Vagina (tissue), 2 donors: ENCODE measurements at regions not wholly inside any gene's neighbourhood (a gene's known extent, or its start where the extent isn't known, plus 50 kb on each side); places are given as distances from the start of the nearest gene placed in this dataset.

Source experiments
- DNase-seq, 2 donors: peaks; one replicate each; pipeline ENCODE4 v3.0.0-alpha.2; 2017; ENCODE audit errors: extremely low spot score in 2 of 2
- H3K27ac ChIP-seq: fragments of 200-600 bp; sonication (generic); one replicate; pipeline ENCODE4 v1.5.1; 2019
- H3K27me3 ChIP-seq: fragments of 200-600 bp; sonication (generic); one replicate; pipeline ENCODE4 v1.5.1; 2019
- H3K36me3 ChIP-seq, 2 donors: fragments of 200-600 bp; sonication (generic); one replicate each; pipeline ENCODE4 v1.5.1; 2017 to 2019
- H3K4me1 ChIP-seq: fragments of 200-600 bp; sonication (generic); one replicate; pipeline ENCODE4 v1.5.1; 2019
- H3K4me3 ChIP-seq, 2 donors: fragments of 200-600 bp; sonication (generic); 1 replicate in 1 of 2; 2 replicates in 1 of 2; pipeline ENCODE4 v1.5.1; 2016 to 2019
- H3K9me3 ChIP-seq: fragments of 200-600 bp; sonication (generic); one replicate; pipeline ENCODE4 v1.5.1; 2019
- CTCF ChIP-seq, 3 experiments: fragments of 450-650 bp in 2 of 3; fragments of 200-600 bp in 1 of 3; sonication (generic) in 1 of 3; IDR thresholded peaks; one replicate each; pipeline ENCODE4 v1.5.1; 2017 to 2019; ENCODE audit warnings: antibody characterized with exemption in 3 of 3, mild to moderate bottlenecking in 2 of 3, moderate library complexity in 2 of 3
- POLR2A ChIP-seq, 2 donors: fragments of 450-650 bp; IDR thresholded peaks; one replicate each; pipeline ENCODE4 v1.6.1; 2017; ENCODE audit warnings: antibody characterized with exemption in 2 of 2, mild to moderate bottlenecking in 2 of 2, moderate library complexity in 2 of 2
- POLR2AphosphoS5 ChIP-seq, 2 donors: sonication (generic); formaldehyde crosslinking; IDR thresholded peaks; one replicate each; pipeline ENCODE4 v1.9.0; 2017; ENCODE audit warnings: antibody characterized with exemption in 2 of 2, mild to moderate bottlenecking in 2 of 2, low read depth in 1 of 2; ENCODE audit not compliant: insufficient read depth in 1 of 2
- intact Hi-C: fragments of 100-400 bp; cut with DNase I; formaldehyde crosslinking; loops from one replicate; pipeline ENCODE4 v1.15.1; 2023

DNA sequence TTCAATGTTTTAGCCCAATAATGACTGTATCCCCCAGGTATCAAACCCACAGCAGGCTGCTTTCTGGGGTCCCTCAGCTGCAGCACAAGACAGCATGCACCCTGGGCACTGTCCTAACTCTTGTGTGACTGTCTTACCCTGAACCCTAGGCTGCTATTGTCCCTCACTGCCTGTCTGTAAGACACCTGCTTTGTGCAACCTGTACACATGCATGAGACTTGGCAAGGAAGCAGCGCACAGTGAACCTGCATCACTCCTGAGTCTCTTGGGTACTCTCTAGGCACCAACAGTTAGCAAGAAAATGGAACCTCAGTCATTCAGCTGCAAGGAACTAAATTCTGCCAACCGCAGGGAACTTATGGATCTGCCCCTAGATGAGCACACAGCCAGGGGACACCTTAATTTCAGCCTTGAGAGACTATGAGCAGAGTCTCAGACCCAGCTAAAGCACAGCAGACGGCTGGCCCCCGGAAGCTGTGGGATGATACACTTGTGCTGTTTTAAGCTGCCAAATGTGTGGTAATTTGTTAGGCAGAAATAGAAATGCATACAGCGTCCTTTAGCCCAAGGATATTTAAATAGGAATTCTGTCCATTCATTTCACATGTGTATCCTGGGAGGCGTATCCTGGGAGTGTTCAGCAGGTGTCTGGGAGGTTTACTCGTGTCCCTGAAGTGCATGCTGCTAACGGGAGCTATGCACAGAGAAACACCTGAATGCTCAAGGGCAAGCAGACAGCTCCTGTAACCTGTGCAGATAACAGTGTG is 223.8 kb downstream of the KLF13 start:
- TF ChIP-seq CTCF (IDR thresholded peaks at IDR 0.05) (no peak), POLR2A (IDR thresholded peaks at IDR 0.05) (no peak), POLR2AphosphoS5 (IDR thresholded peaks at IDR 0.05; ENCODE audit: insufficient read depth in 1 of 2, low read depth in 1 of 2) (no peak)
- H3K9me3 ChIP-seq: no peaks in the 10 kb centered on the region
- H3K4me3 ChIP-seq: no peak overlapping the region
- no peaks in the 10 kb centered on the region for H3K36me3 ChIP-seq
- no peak overlapping the region for H3K27ac ChIP-seq
- H3K4me1 ChIP-seq: peaks cover 6% of the 10 kb centered on the region
- no peaks in the 10 kb centered on the region for H3K27me3 ChIP-seq
- DNase-seq: no peak
- intact Hi-C loops: no loop called here

DNA sequence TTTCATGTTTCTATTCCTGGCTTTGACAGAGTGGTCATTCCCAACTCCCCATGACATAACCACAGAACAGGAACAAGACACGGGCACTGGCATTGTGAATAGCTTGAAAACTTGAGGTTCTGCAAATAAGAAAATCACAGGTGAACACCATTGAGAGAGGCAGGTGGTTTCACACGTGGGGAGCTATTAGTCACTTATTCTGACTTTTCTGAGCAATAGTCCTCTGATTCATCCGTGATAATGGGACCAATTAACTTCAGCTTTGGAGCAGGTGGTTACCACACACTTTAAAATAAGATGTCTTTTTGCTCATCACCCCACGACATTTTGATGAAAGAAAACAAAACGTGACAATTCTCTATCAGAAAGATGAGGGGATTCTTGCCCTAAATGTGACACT is 224.7 kb downstream of the KLF13 start:
- Histone ChIP-seq H3K27ac (no peak overlapping the region), H3K27me3 (no peaks in the 10 kb centered on the region), H3K4me1 (peaks cover 6% of the 10 kb centered on the region), H3K9me3 (no peaks in the 10 kb centered on the region), H3K4me3 (no peak overlapping the region), H3K36me3 (no peaks in the 10 kb centered on the region)
- intact Hi-C loops: no loop called here
- TF ChIP-seq POLR2A (IDR thresholded peaks at IDR 0.05): no peak
- no peak for TF ChIP-seq CTCF (IDR thresholded peaks at IDR 0.05)
- no peak for DNase-seq

GRCh38 chr15:31552482-31553099 is 226.0 kb downstream of the KLF13 start:
- peaks cover 6% of the 10 kb centered on the region for H3K4me1 ChIP-seq
- H3K36me3 ChIP-seq: no peaks in the 10 kb centered on the region
- no peak overlapping the region for H3K4me3 ChIP-seq
- no peaks in the 10 kb centered on the region for H3K27me3 ChIP-seq
- H3K9me3 ChIP-seq: no peaks in the 10 kb centered on the region
- intact Hi-C loops: no loop called here
- no peak for DNase-seq
- TF ChIP-seq POLR2AphosphoS5 (IDR thresholded peaks at IDR 0.05; ENCODE audit: insufficient read depth in 1 of 2, low read depth in 1 of 2) (no peak), POLR2A (IDR thresholded peaks at IDR 0.05) (no peak), CTCF (IDR thresholded peaks at IDR 0.05) (no peak)
- no peak overlapping the region for H3K27ac ChIP-seq

DNA sequence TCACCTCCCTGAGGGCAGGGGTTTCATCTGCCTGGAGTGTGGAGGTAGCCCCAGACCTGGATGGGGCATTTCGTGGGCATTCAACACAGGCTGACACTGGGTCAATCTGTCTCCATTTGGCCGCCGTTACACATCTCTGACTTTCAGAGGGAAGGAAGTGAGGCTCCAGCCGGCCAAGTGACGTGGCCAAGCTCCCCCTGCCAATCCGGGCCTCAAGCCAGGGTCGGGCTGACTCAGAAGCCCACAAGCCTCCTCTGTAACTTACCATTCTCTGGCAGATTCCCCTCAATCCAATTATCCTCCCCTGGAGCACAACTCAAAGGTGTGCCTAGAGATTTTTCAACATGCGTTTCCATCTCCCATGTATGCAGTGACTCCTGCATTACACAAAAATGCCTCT is 227.6 kb downstream of the KLF13 start:
- Histone ChIP-seq H3K27ac (peak overlapping the region; percentile 50), H3K4me1 (peaks cover 6% of the 10 kb centered on the region)
- intact Hi-C loops: no loop called here

GRCh38 chr15:31555022-31555421 is 228.4 kb downstream of the KLF13 start:
- TF ChIP-seq POLR2AphosphoS5 (IDR thresholded peaks at IDR 0.05; ENCODE audit: insufficient read depth in 1 of 2, low read depth in 1 of 2) (peak in 1 of 2 donors; percentile 36), CTCF (IDR thresholded peaks at IDR 0.05) (no peak), POLR2A (IDR thresholded peaks at IDR 0.05) (no peak)
- Histone ChIP-seq H3K4me1 (peaks cover 6% of the 10 kb centered on the region), H3K4me3 (no peak overlapping the region), H3K27ac (peak overlapping the region; percentile 50), H3K27me3 (no peaks in the 10 kb centered on the region), H3K36me3 (no peaks in the 10 kb centered on the region), H3K9me3 (no peaks in the 10 kb centered on the region)
- intact Hi-C loops: no loop called here
- no peak for DNase-seq

More for the DNA sequence above, 227.6 kb downstream of the KLF13 start:
- no peak for DNase-seq
- TF ChIP-seq POLR2AphosphoS5 (IDR thresholded peaks at IDR 0.05; ENCODE audit: insufficient read depth in 1 of 2, low read depth in 1 of 2): no peak
- no peaks in the 10 kb centered on the region for H3K36me3 ChIP-seq
- H3K9me3 ChIP-seq: no peaks in the 10 kb centered on the region
- no peak overlapping the region for H3K4me3 ChIP-seq
- no peaks in the 10 kb centered on the region for H3K27me3 ChIP-seq
